ENCODE measurements at regions not wholly inside any gene's neighbourhood (a gene's known extent, or its start where the extent isn't known, plus 50 kb on each side); places are given as distances from the start of the nearest gene placed in this dataset.
"Not testable (repeated sequence)": the region's sequence is repeated elsewhere in the genome, so short reads cannot be mapped to it uniquely, and the experiment has no call there.

GRCh38 chr3:112738366-112738765 lies 97.4 kb upstream of the CCDC80 start:
- no peak for DNase-seq (ENCODE audit: extremely low read depth in 1 of 2, low read depth in 1 of 2)

- DNase-seq (ENCODE audit: extremely low read depth in 1 of 2, low read depth in 1 of 2), result no peak
These were observed 96.0 kb upstream of the CCDC80 start for GRCh38 chr3:112736805-112737566.

- DNase-seq (ENCODE audit: extremely low read depth in 1 of 2, low read depth in 1 of 2), result no peak
These were observed 95.4 kb upstream of the CCDC80 start for GRCh38 chr3:112736386-112736785.

GRCh38 chr3:112735926-112736325 lies 95.0 kb upstream of the CCDC80 start:
- DNase-seq (ENCODE audit: extremely low read depth in 1 of 2, low read depth in 1 of 2), result no peak

- peak; percentile 1 to 41 for DNase-seq (ENCODE audit: extremely low read depth in 1 of 2, low read depth in 1 of 2)
These were observed 93.9 kb upstream of the CCDC80 start for GRCh38 chr3:112734736-112735350.

- DNase-seq (ENCODE audit: extremely low read depth in 1 of 2, low read depth in 1 of 2), result no peak
These were observed 93.2 kb upstream of the CCDC80 start for GRCh38 chr3:112734171-112734570.

- no peak for DNase-seq (ENCODE audit: extremely low read depth in 1 of 2, low read depth in 1 of 2)
These were observed 89.3 kb upstream of the CCDC80 start for GRCh38 chr3:112730210-112730609.

GRCh38 chr3:112721231-112721630 lies 80.3 kb upstream of the CCDC80 start:
- no peak for DNase-seq (ENCODE audit: extremely low read depth in 1 of 2, low read depth in 1 of 2)

GRCh38 chr3:112718967-112719366 lies 78.0 kb upstream of the CCDC80 start:
- no peak for DNase-seq (ENCODE audit: extremely low read depth in 1 of 2, low read depth in 1 of 2)

- DNase-seq (ENCODE audit: extremely low read depth in 1 of 2, low read depth in 1 of 2), result no peak
These were observed 77.6 kb upstream of the CCDC80 start for GRCh38 chr3:112718516-112718915.

GRCh38 chr3:112709911-112710310 lies 69.0 kb upstream of the CCDC80 start:
- DNase-seq (ENCODE audit: extremely low read depth in 1 of 2, low read depth in 1 of 2), result no peak

- DNase-seq (ENCODE audit: extremely low read depth in 1 of 2, low read depth in 1 of 2), result no peak
These were observed 58.6 kb upstream of the CCDC80 start for GRCh38 chr3:112699436-112699978.

GRCh38 chr3:112698442-112698841 lies 57.5 kb upstream of the CCDC80 start:
- not testable (repeated sequence) for DNase-seq (ENCODE audit: extremely low read depth in 1 of 2, low read depth in 1 of 2)

GRCh38 chr3:112696244-112696643 lies 55.3 kb upstream of the CCDC80 start:
- not testable (repeated sequence) for DNase-seq (ENCODE audit: extremely low read depth in 1 of 2, low read depth in 1 of 2)

GRCh38 chr3:112695377-112696108 lies 54.6 kb upstream of the CCDC80 start:
- DNase-seq (ENCODE audit: extremely low read depth in 1 of 2, low read depth in 1 of 2), result not testable (repeated sequence)

- not testable (repeated sequence) for DNase-seq (ENCODE audit: extremely low read depth in 1 of 2, low read depth in 1 of 2)
These were observed 54.0 kb upstream of the CCDC80 start for GRCh38 chr3:112694906-112695305.

GRCh38 chr3:112693186-112693585 lies 52.2 kb upstream of the CCDC80 start:
- DNase-seq (ENCODE audit: extremely low read depth in 1 of 2, low read depth in 1 of 2), result no peak
